ENCODE measurements at regions not wholly inside any gene's neighbourhood (a gene's known extent, or its start where the extent isn't known, plus 50 kb on each side); places are given as distances from the start of the nearest gene placed in this dataset.

DNA sequence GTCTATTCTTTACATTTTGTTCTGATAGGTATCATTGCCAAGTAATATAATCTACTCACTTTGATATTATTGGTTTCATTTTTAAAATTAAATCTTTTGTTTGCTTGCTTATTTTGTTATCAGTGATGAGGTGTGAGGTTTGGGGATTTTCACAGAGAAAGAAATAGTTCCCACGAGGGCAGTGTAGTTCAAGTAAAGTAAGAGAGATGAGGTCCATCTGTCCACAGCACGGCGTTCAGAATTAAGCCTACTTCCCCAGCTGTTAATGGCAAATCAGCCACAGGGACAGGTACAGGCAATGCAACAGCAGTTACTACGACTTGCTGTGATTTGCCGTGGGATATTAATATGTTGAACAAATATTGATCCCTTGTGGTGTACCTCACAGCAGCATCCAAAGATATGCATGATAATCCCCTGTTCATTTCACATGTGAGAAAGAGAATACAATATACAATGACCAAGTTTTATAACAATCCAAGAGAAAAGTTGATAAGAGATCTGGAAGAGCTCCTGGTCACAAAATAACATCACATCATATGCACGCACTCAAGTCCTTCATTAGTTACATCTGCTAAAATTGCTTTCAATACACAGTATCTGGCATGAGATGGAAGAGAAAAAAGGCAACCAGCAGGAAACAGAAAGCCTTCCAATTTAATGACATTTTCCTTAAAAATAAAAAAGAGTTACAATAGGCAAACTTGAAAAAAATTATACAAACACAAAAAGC is 131.6 kb downstream of the TUSC7 start:
- no peak for TF ChIP-seq POLR2A (IDR thresholded peaks at IDR 0.05)
- TF ChIP-seq, protein P1, sequence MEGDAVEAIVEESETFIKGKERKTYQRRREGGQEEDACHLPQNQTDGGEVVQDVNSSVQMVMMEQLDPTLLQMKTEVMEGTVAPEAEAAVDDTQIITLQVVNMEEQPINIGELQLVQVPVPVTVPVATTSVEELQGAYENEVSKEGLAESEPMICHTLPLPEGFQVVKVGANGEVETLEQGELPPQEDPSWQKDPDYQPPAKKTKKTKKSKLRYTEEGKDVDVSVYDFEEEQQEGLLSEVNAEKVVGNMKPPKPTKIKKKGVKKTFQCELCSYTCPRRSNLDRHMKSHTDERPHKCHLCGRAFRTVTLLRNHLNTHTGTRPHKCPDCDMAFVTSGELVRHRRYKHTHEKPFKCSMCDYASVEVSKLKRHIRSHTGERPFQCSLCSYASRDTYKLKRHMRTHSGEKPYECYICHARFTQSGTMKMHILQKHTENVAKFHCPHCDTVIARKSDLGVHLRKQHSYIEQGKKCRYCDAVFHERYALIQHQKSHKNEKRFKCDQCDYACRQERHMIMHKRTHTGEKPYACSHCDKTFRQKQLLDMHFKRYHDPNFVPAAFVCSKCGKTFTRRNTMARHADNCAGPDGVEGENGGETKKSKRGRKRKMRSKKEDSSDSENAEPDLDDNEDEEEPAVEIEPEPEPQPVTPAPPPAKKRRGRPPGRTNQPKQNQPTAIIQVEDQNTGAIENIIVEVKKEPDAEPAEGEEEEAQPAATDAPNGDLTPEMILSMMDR (IDR thresholded peaks at IDR 0.05), result no peak

All from thyroid gland (tissue), 4 donors.